Astrocyte of the cerebellum (primary cell): ENCODE measurements at regions not wholly inside any gene's neighbourhood (a gene's known extent, or its start where the extent isn't known, plus 50 kb on each side); places are given as distances from the start of the nearest gene placed in this dataset.

Source experiments
- DNase-seq: peaks from one replicate; pipeline ENCODE4 v3.0.0-alpha.2; 2011; ENCODE audit warnings: low read depth
- H3K4me3 ChIP-seq: 2 replicates; pipeline ENCODE4 v1.5.1; 2011; ENCODE audit warnings: mild to moderate bottlenecking, low read depth, low read length, moderate library complexity
- in situ Hi-C: cut with HindIII; loops from 2 replicates; pipeline ENCODE4 v1.10.0; 2017; ENCODE audit warnings: low sequenced_read_pairs
- TF ChIP-seq, protein P1 (sequence below): IDR thresholded peaks from 2 replicates; pipeline ENCODE4 v1.5.1; 2012; ENCODE audit warnings: low read length, low read depth, moderate library complexity, mild to moderate bottlenecking; ENCODE audit errors: missing control alignments

DNA sequence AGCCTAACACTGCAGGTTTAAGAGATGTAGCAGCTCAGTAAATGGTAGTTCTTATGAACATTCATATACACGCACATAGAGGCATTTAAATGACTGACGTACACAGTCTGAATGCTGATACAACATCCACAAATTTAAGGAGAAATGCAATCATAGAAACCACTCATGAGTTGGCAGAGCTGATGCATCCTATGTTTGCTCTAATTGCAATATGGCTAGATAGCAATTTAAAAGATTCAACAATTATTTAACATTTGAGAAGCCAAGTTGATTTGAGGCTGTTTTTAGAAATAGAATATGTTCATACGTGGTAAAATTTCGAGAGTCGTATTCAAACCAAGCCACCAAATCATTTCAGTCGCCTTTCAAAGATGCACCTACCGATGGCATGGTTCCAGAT, 135.6 kb downstream of the PFKFB3 start:
- in situ Hi-C loops = no loop called here
- no peak for DNase-seq
- H3K4me3 ChIP-seq = no peak overlapping the region
- TF ChIP-seq, protein P1, sequence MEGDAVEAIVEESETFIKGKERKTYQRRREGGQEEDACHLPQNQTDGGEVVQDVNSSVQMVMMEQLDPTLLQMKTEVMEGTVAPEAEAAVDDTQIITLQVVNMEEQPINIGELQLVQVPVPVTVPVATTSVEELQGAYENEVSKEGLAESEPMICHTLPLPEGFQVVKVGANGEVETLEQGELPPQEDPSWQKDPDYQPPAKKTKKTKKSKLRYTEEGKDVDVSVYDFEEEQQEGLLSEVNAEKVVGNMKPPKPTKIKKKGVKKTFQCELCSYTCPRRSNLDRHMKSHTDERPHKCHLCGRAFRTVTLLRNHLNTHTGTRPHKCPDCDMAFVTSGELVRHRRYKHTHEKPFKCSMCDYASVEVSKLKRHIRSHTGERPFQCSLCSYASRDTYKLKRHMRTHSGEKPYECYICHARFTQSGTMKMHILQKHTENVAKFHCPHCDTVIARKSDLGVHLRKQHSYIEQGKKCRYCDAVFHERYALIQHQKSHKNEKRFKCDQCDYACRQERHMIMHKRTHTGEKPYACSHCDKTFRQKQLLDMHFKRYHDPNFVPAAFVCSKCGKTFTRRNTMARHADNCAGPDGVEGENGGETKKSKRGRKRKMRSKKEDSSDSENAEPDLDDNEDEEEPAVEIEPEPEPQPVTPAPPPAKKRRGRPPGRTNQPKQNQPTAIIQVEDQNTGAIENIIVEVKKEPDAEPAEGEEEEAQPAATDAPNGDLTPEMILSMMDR = no peak

DNA sequence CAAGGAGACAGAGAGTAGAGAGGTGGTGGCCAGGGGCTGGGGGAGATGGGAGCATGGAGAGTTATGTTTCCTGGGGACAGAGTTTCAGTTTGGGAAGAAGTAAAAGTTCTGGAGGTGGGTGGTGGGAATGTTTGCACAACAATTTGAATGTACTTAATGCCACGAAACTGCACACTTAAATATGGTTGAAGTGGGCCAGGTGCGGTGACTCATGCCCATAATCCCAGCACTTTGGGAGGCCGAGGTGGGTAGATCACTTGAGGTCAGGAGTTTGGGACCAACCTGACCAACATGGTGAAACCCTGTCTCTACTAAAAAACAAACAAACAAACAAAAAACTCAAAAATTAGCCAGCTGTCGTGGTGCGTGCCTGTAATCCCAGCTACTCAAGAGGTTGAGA, 137.2 kb downstream of the PFKFB3 start:
- DNase-seq = no peak
- no peak overlapping the region for H3K4me3 ChIP-seq
- TF ChIP-seq, protein P1 = no peak
- in situ Hi-C loops = no loop called here

- H3K4me3 ChIP-seq = no peak overlapping the region
- in situ Hi-C loops = no loop called here
These were observed 139.5 kb downstream of the PFKFB3 start for GRCh38 chr10:6342096-6342685.

GRCh38 chr10:6343305-6344010, 140.7 kb downstream of the PFKFB3 start:
- no peak for DNase-seq
- in situ Hi-C loops = no loop called here
- TF ChIP-seq, protein P1 = no peak
- no peak overlapping the region for H3K4me3 ChIP-seq

More at GRCh38 chr10:6342096-6342685, 139.5 kb downstream of the PFKFB3 start:
- TF ChIP-seq, protein P1 = no peak
- no peak for DNase-seq

GRCh38 chr10:6345404-6345803, 142.7 kb downstream of the PFKFB3 start:
- DNase-seq = no peak
- TF ChIP-seq, protein P1 = no peak
- in situ Hi-C loops = no loop called here
- no peak overlapping the region for H3K4me3 ChIP-seq

GRCh38 chr10:6346631-6347030, 143.9 kb downstream of the PFKFB3 start:
- TF ChIP-seq, protein P1 = no peak
- no peak overlapping the region for H3K4me3 ChIP-seq
- in situ Hi-C loops = no loop called here
- DNase-seq = no peak
